ENCODE measurements at regions not wholly inside any gene's neighbourhood (a gene's known extent, or its start where the extent isn't known, plus 50 kb on each side); places are given as distances from the start of the nearest gene placed in this dataset.

- TF ChIP-seq POLR2A (IDR thresholded peaks at IDR 0.05; ENCODE audit: extremely low read depth, insufficient read length) (no peak), MAX (IDR thresholded peaks at IDR 0.05; ENCODE audit: low read depth, low read length) (no peak), MYC (IDR thresholded peaks at IDR 0.05; ENCODE audit: low read depth, low read length) (no peak)
- TF ChIP-seq, protein P1, sequence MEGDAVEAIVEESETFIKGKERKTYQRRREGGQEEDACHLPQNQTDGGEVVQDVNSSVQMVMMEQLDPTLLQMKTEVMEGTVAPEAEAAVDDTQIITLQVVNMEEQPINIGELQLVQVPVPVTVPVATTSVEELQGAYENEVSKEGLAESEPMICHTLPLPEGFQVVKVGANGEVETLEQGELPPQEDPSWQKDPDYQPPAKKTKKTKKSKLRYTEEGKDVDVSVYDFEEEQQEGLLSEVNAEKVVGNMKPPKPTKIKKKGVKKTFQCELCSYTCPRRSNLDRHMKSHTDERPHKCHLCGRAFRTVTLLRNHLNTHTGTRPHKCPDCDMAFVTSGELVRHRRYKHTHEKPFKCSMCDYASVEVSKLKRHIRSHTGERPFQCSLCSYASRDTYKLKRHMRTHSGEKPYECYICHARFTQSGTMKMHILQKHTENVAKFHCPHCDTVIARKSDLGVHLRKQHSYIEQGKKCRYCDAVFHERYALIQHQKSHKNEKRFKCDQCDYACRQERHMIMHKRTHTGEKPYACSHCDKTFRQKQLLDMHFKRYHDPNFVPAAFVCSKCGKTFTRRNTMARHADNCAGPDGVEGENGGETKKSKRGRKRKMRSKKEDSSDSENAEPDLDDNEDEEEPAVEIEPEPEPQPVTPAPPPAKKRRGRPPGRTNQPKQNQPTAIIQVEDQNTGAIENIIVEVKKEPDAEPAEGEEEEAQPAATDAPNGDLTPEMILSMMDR (IDR thresholded peaks at IDR 0.05; ENCODE audit: low read depth, low read length): no peak
Measured at GRCh38 chr4:17327591-17327990, 184.3 kb downstream of the QDPR start.
